SJCRH30 (cell line): ENCODE measurements at regions not wholly inside any gene's neighbourhood (a gene's known extent, or its start where the extent isn't known, plus 50 kb on each side); places are given as distances from the start of the nearest gene placed in this dataset.

Experiments used
- DNase-seq, 2 experiments: peaks; one replicate each; pipeline ENCODE4 v3.0.0-alpha.2; 2015 to 2020
- H3K27ac ChIP-seq: fragments of 250-450 bp; sonication (Bioruptor Pico); 2 replicates; pipeline ENCODE4 v1.5.1; 2020; ENCODE audit warnings: mild to moderate bottlenecking, moderate library complexity
- H3K27me3 ChIP-seq: fragments of 250-450 bp; sonication (Bioruptor Pico); 2 replicates; pipeline ENCODE4 v1.5.1; 2020; ENCODE audit warnings: mild to moderate bottlenecking, moderate library complexity
- H3K36me3 ChIP-seq: fragments of 250-450 bp; sonication (Bioruptor Pico); 2 replicates; pipeline ENCODE4 v1.5.1; 2020; ENCODE audit warnings: mild to moderate bottlenecking, moderate library complexity
- H3K4me1 ChIP-seq: fragments of 250-450 bp; sonication (Bioruptor Pico); 2 replicates; pipeline ENCODE4 v1.5.1; 2020; ENCODE audit warnings: mild to moderate bottlenecking, moderate library complexity
- H3K4me3 ChIP-seq: fragments of 250-450 bp; sonication (Bioruptor Pico); 2 replicates; pipeline ENCODE4 v1.5.1; 2020; ENCODE audit warnings: mild to moderate bottlenecking, moderate library complexity
- H3K9me3 ChIP-seq: fragments of 250-450 bp; sonication (Bioruptor Pico); replicated peaks from 2 replicates; pipeline ENCODE4 v1.5.1; 2020; ENCODE audit warnings: mild to moderate bottlenecking, moderate library complexity

- no peak for DNase-seq
- Histone ChIP-seq H3K36me3 (peaks cover 4% of the 10 kb centered on the region), H3K27me3 (no peaks in the 10 kb centered on the region), H3K9me3 (0 out of 2 replicates have a peak, but pooled peaks cover 5% of the 10 kb centered on the region), H3K4me3 (no peak overlapping the region), H3K4me1 (no peaks in the 10 kb centered on the region), H3K27ac (no peak overlapping the region)
Observed at GRCh38 chr2:134170294-134170693, 83.6 kb upstream of the MGAT5 start.

DNA sequence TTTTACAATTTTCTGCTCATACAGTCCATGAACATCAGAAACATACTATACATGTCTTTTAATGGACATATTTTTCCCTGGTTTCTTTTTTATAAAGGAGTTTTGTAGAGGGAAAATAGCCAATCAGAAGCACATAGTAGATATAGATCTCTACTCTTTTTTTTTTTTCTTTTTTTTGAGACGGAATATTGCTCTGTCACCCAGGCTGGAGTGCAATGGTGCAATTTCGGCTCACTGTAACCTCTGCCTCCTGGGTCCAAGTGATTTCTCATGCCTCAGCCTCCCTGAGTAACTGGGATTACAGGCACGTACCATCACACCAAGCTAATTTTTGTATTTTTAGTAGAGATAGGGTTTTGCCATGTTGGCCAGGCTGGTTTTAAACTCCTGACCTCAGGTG, 83.2 kb upstream of the MGAT5 start:
- Histone ChIP-seq H3K4me1 (no peaks in the 10 kb centered on the region), H3K4me3 (no peak overlapping the region), H3K36me3 (peaks cover 4% of the 10 kb centered on the region), H3K27ac (no peak overlapping the region), H3K9me3 (0 out of 2 replicates have a peak, but pooled peaks cover 5% of the 10 kb centered on the region), H3K27me3 (no peaks in the 10 kb centered on the region)
- DNase-seq, result no peak

GRCh38 chr2:134173338-134174016, 80.4 kb upstream of the MGAT5 start:
- peaks cover 17% of the 10 kb centered on the region for H3K4me1 ChIP-seq
- H3K27me3 ChIP-seq, result no peaks in the 10 kb centered on the region
- no peak for DNase-seq
- H3K36me3 ChIP-seq, result peaks cover 4% of the 10 kb centered on the region; the same call in 1 of the 2 replicates
- H3K9me3 ChIP-seq, result no peaks in the 10 kb centered on the region
- no peak overlapping the region for H3K4me3 ChIP-seq
- H3K27ac ChIP-seq, result no peak overlapping the region

DNA sequence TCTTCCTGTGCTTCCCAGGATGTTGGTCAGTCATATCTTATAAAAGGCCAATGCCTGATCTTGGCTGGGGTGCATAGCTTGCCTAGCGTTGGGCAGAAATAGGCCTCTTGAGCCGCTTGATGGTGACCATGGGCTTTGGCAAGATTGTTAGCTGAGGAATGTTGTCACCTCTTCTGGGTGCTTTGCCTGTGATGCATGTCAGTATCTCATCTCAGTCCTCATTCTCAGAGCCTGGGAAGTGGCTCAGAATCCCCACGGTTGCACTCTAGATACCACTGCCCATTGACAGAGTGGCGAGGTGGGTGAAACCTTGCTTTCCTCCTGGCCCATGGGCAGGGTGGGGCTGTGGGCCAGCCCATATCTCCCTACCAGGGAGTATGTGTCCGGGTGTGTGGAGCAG, 79.2 kb upstream of the MGAT5 start:
- Histone ChIP-seq H3K27ac (no peak overlapping the region), H3K27me3 (no peaks in the 10 kb centered on the region), H3K4me1 (peaks cover 22% of the 10 kb centered on the region), H3K9me3 (no peaks in the 10 kb centered on the region), H3K36me3 (peaks cover 4% of the 10 kb centered on the region; the same call in 1 of the 2 replicates), H3K4me3 (no peak overlapping the region)
- no peak for DNase-seq

GRCh38 chr2:134175834-134176233, 78.0 kb upstream of the MGAT5 start:
- no peaks in the 10 kb centered on the region for H3K9me3 ChIP-seq
- no peak for DNase-seq
- H3K27me3 ChIP-seq, result no peaks in the 10 kb centered on the region
- peaks cover 4% of the 10 kb centered on the region; the same call in 1 of the 2 replicates for H3K36me3 ChIP-seq
- no peak overlapping the region for H3K27ac ChIP-seq
- peaks cover 22% of the 10 kb centered on the region for H3K4me1 ChIP-seq
- H3K4me3 ChIP-seq, result no peak overlapping the region

GRCh38 chr2:134177351-134177931, 76.4 kb upstream of the MGAT5 start:
- no peak overlapping the region for H3K4me3 ChIP-seq
- H3K9me3 ChIP-seq, result no peaks in the 10 kb centered on the region
- H3K36me3 ChIP-seq, result peaks cover 3% of the 10 kb centered on the region; the same call in 1 of the 2 replicates
- no peak for DNase-seq
- H3K27me3 ChIP-seq, result no peaks in the 10 kb centered on the region
- H3K27ac ChIP-seq, result no peak overlapping the region
- H3K4me1 ChIP-seq, result peaks cover 29% of the 10 kb centered on the region

DNA sequence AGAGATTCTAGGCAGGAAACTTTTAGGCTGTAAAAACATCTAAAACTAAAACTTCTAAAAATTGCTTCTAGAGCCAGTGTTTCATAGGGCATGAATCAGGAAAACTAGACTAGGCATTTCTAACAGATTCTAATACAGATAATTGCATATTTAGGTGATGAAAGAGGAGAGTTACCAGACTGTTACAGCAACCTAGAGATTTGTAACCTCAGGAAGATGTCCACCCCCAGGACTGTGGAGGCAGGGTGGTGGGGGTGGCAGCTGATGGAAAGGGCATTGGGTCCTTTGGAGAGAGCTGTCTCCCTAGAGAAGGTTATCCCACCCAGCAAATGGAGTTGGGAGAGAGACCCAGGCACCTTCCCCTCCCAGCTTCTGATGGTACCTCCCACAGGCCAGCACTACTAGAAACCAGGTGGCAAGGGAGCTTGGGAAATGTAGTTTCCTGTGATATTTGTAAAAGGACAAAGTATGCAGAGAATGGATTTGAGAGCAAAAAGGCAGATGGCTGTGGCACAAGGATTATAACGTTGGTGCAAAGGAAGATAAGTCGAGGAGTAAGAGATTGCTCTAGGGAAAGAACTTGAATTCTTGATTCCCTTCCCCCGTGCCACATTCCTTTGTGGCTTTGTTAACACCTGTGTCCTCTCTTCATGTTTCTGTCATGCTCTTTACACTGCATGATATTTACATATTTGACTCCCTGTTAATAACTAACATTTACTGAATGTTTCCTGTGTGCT, 75.6 kb upstream of the MGAT5 start:
- peak overlapping the region; percentile 10; the same call in 1 of the 2 replicates for H3K27ac ChIP-seq
- no peaks in the 10 kb centered on the region for H3K36me3 ChIP-seq
- H3K27me3 ChIP-seq, result no peaks in the 10 kb centered on the region
- peaks cover 29% of the 10 kb centered on the region for H3K4me1 ChIP-seq
- H3K4me3 ChIP-seq, result no peak overlapping the region
- no peaks in the 10 kb centered on the region for H3K9me3 ChIP-seq
- peak; percentile 37 to 57 for DNase-seq

DNA sequence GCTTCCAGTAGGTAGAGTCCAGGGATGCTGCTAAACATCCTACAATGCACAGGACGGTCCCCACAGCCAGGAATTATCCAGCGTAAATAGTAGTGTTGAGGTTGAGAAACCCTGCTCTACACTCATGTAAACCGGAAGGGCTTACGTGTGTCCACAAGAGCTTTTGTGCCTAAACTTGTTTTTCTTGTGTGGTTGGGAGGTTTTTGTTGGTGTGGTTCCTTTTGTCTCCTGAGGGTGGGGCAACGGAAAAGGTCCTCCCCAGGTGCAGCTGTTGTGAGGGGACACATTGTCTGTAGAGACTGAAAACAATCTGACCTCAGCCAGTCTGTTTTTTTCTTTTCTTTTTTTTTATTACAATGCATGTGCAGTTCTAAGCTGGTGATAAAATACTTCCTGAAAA, 72.7 kb upstream of the MGAT5 start:
- Histone ChIP-seq H3K27ac (no peak overlapping the region), H3K36me3 (no peaks in the 10 kb centered on the region), H3K9me3 (no peaks in the 10 kb centered on the region), H3K27me3 (no peaks in the 10 kb centered on the region), H3K4me3 (no peak overlapping the region), H3K4me1 (peaks cover 35% of the 10 kb centered on the region)
- DNase-seq, result peak; percentile 33 to 48

GRCh38 chr2:134183679-134184078, 70.2 kb upstream of the MGAT5 start:
- Histone ChIP-seq H3K36me3 (no peaks in the 10 kb centered on the region), H3K4me3 (no peak overlapping the region), H3K27ac (no peak overlapping the region), H3K27me3 (no peaks in the 10 kb centered on the region), H3K9me3 (no peaks in the 10 kb centered on the region), H3K4me1 (peaks cover 17% of the 10 kb centered on the region)
- no peak for DNase-seq

GRCh38 chr2:134185639-134186038, 68.2 kb upstream of the MGAT5 start:
- Histone ChIP-seq H3K4me3 (no peak overlapping the region), H3K27me3 (no peaks in the 10 kb centered on the region), H3K4me1 (peaks cover 17% of the 10 kb centered on the region), H3K36me3 (peaks cover 6% of the 10 kb centered on the region; the same call in 1 of the 2 replicates), H3K9me3 (no peaks in the 10 kb centered on the region), H3K27ac (no peak overlapping the region)
- DNase-seq, result no peak

GRCh38 chr2:134189009-134189720, 64.7 kb upstream of the MGAT5 start:
- Histone ChIP-seq H3K9me3 (no peaks in the 10 kb centered on the region), H3K4me3 (no peak overlapping the region), H3K36me3 (peaks cover 12% of the 10 kb centered on the region), H3K27ac (no peak overlapping the region), H3K27me3 (no peaks in the 10 kb centered on the region), H3K4me1 (peaks cover 12% of the 10 kb centered on the region; the same call in 1 of the 2 replicates)
- no peak for DNase-seq

- H3K36me3 ChIP-seq, result peaks cover 14% of the 10 kb centered on the region
- no peak for DNase-seq
- H3K4me3 ChIP-seq, result no peak overlapping the region
- no peaks in the 10 kb centered on the region for H3K9me3 ChIP-seq
- H3K4me1 ChIP-seq, result peaks cover 6% of the 10 kb centered on the region; the same call in 1 of the 2 replicates
- no peaks in the 10 kb centered on the region for H3K27me3 ChIP-seq
- no peak overlapping the region for H3K27ac ChIP-seq
Observed at GRCh38 chr2:134190062-134190806, 63.6 kb upstream of the MGAT5 start.

DNA sequence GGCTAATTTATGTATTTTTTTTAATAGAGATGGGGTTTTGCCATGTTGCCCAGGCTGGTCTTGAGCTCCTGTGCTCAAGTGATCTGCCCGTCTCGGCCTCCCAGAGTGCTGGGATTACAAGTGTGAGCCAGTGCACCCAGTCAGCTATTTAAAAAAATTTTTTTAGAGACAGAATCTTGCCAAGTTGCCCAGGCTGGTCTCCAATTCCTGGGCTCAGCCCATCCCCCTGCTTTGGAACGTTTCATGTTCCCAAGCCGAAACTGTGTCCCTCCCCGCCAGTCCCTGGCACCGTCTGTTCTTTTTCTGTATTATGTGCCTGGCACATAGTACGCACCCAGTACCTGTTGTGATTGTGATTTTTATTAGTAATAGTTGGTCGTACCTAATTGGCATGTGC, 63.1 kb upstream of the MGAT5 start:
- Histone ChIP-seq H3K27me3 (no peaks in the 10 kb centered on the region), H3K4me3 (no peak overlapping the region), H3K36me3 (peaks cover 14% of the 10 kb centered on the region), H3K9me3 (no peaks in the 10 kb centered on the region), H3K27ac (no peak overlapping the region), H3K4me1 (peaks cover 6% of the 10 kb centered on the region; the same call in 1 of the 2 replicates)
- no peak for DNase-seq

DNA sequence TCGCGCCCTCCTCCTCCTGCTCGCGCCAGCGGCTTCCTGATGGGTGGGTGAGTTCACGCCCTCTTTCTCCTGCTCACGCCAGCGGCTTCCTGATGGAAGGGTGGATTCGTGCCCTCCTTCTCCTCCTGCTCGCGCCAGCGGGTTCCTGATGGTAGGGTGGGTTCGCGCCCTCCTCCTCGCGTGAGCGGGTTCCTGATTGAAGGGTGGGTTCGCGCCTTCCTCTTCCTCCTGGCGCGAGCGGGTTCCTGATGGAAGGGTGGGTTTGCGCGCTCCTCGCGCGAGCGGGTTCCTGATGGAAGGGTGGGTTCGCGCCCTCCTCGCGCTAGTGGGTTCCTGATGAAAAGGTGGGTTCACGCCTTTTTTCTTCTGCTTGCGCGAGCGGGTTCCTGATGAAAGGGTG, 62.0 kb upstream of the MGAT5 start:
- peaks cover 6% of the 10 kb centered on the region; the same call in 1 of the 2 replicates for H3K4me1 ChIP-seq
- H3K27ac ChIP-seq, result no peak overlapping the region
- peaks cover 14% of the 10 kb centered on the region for H3K36me3 ChIP-seq
- no peak overlapping the region for H3K4me3 ChIP-seq
- H3K27me3 ChIP-seq, result no peaks in the 10 kb centered on the region
- DNase-seq, result no peak
- H3K9me3 ChIP-seq, result no peaks in the 10 kb centered on the region; the same call in 1 of the 2 replicates
